IMR-90 (cell line): ENCODE measurements at regions not wholly inside any gene's neighbourhood (a gene's known extent, or its start where the extent isn't known, plus 50 kb on each side); places are given as distances from the start of the nearest gene placed in this dataset.

Experiments
- ATAC-seq: fragments of 200-7000 bp; cut with Tn5 transposase; 2 replicates; pipeline ENCODE4 v1.9.1; 2020; ENCODE audit warnings: low read depth, mild to moderate bottlenecking, moderate library complexity
- BruUV-seq: library from RNA; stranded (reverse); fragments of 400-500 nt; replicated peaks from 2 replicates; lab custom pipeline; 2021; lab: Mats Ljungman, UMichigan
- CTCF ChIA-PET: fragments of 300-600 bp; formaldehyde crosslinking; extraction: SDS; loops from one replicate; lab custom pipeline; 2021; ENCODE audit warnings: antibody characterized with exemption; lab: Yijun Ruan, JAX
- POLR2A ChIA-PET: fragments of 300-600 bp; sonication (Branson Sonifier 250); formaldehyde crosslinking; loops from one replicate; lab custom pipeline; 2022; ENCODE audit warnings: antibody characterized with exemption; ENCODE audit not compliant: unreplicated experiment; lab: Charles Lee
- DNase-seq: peaks from one replicate; pipeline ENCODE4 v3.0.0; 2013
- H2AFZ ChIP-seq: replicated peaks from 2 replicates; pipeline ENCODE3; 2013; ENCODE audit warnings: low read length, mild to moderate bottlenecking; ENCODE audit not compliant: poor library complexity
- H2AK5ac ChIP-seq: 2 replicates; pipeline ENCODE4 v1.6.1; 2013; ENCODE audit warnings: low read depth, low read length, inconsistent platforms
- H2AK9ac ChIP-seq: replicated peaks from 2 replicates; pipeline ENCODE3; 2013; ENCODE audit warnings: mild to moderate bottlenecking, low read depth, low read length, moderate library complexity; ENCODE audit not compliant: poor library complexity
- H2BK120ac ChIP-seq: 2 replicates; pipeline ENCODE4 v1.6.1; 2013; ENCODE audit warnings: low read depth, low read length, inconsistent platforms
- H2BK15ac ChIP-seq: 3 replicates; pipeline ENCODE4 v1.6.1; 2013; ENCODE audit warnings: low read depth, low read length, inconsistent platforms
- H2BK20ac ChIP-seq: 2 replicates; pipeline ENCODE4 v1.6.1; 2013; ENCODE audit warnings: low read depth, mild to moderate bottlenecking, inconsistent platforms, low read length, moderate library complexity
- H2BK5ac ChIP-seq: 2 replicates; pipeline ENCODE4 v1.6.1; 2013; ENCODE audit warnings: mild to moderate bottlenecking, low read depth, low read length, inconsistent platforms; ENCODE audit not compliant: poor library complexity, severe bottlenecking
- H3K14ac ChIP-seq: replicated peaks from 2 replicates; pipeline ENCODE4 v1.6.1; 2013; ENCODE audit warnings: low read depth, low read length, inconsistent platforms
- H3K18ac ChIP-seq: 2 replicates; pipeline ENCODE4 v1.6.1; 2013; ENCODE audit warnings: low read depth, low read length, control low read depth
- H3K23ac ChIP-seq: 2 replicates; pipeline ENCODE4 v1.6.1; 2013; ENCODE audit warnings: low read depth, low read length, inconsistent platforms
- H3K27ac ChIP-seq: 2 replicates; pipeline ENCODE4 v1.5.1; 2013; ENCODE audit warnings: mild to moderate bottlenecking, control low read depth, low read length; ENCODE audit not compliant: insufficient read depth
- H3K27me3 ChIP-seq: 2 replicates; pipeline ENCODE4 v1.6.1; 2013; ENCODE audit warnings: low read length; ENCODE audit not compliant: control insufficient read depth, insufficient read depth
- H3K36me3 ChIP-seq: 2 replicates; pipeline ENCODE4 v1.6.1; 2013; ENCODE audit warnings: low read length, mixed read lengths; ENCODE audit not compliant: control insufficient read depth, insufficient read depth
- H3K4ac ChIP-seq: 2 replicates; pipeline ENCODE4 v1.6.1; 2013; ENCODE audit warnings: low read depth, low read length, inconsistent platforms
- H3K4me1 ChIP-seq: 2 replicates; pipeline ENCODE4 v1.6.1; 2013; ENCODE audit warnings: low read length, mixed read lengths; ENCODE audit not compliant: control insufficient read depth, insufficient read depth
- H3K4me2 ChIP-seq: 2 replicates; pipeline ENCODE4 v1.6.1; 2013; ENCODE audit warnings: low read depth, mild to moderate bottlenecking, control low read depth, low read length, moderate library complexity
- H3K4me3 ChIP-seq: 2 replicates; pipeline ENCODE4 v1.5.1; 2013; ENCODE audit warnings: low read depth, mild to moderate bottlenecking, control low read depth, low read length, moderate library complexity; ENCODE audit not compliant: insufficient read depth
- H3K56ac ChIP-seq: 2 replicates; pipeline ENCODE4 v1.6.1; 2013; ENCODE audit warnings: low read length, inconsistent platforms; ENCODE audit not compliant: insufficient read depth; ENCODE audit errors: extremely low read depth
- H3K79me1 ChIP-seq, 2 experiments: 2 replicates each; pipeline ENCODE4 v1.6.1; 2013; ENCODE audit warnings: low read length in 2 of 2, inconsistent platforms in 1 of 2, low read depth in 1 of 2
- H3K9ac ChIP-seq: 2 replicates; pipeline ENCODE4 v1.6.1; 2013; ENCODE audit warnings: low read depth, low read length, control low read depth
- H3K9me1 ChIP-seq: 2 replicates; pipeline ENCODE4 v1.6.1; 2013; ENCODE audit warnings: low read length, inconsistent platforms; ENCODE audit not compliant: insufficient read depth
- H3K9me3 ChIP-seq: 2 replicates; pipeline ENCODE4 v1.6.1; 2013; ENCODE audit warnings: low read length; ENCODE audit not compliant: control insufficient read depth, insufficient read depth
- H4K20me1 ChIP-seq: 2 replicates; pipeline ENCODE4 v1.6.1; 2013; ENCODE audit warnings: low read length, inconsistent platforms; ENCODE audit not compliant: insufficient read depth
- H4K5ac ChIP-seq: 2 replicates; pipeline ENCODE4 v1.6.1; 2013; ENCODE audit warnings: mild to moderate bottlenecking, low read depth, low read length, control low read depth
- H4K8ac ChIP-seq, 2 experiments: 2 replicates each; pipeline ENCODE4 v1.6.1; 2013; ENCODE audit warnings: low read depth in 2 of 2, low read length in 2 of 2, control low read depth in 1 of 2, inconsistent platforms in 1 of 2
- H4K91ac ChIP-seq: 2 replicates; pipeline ENCODE4 v1.6.1; 2013; ENCODE audit warnings: low read depth, low read length, inconsistent platforms; ENCODE audit not compliant: insufficient read depth
- BHLHE40 ChIP-seq: fragments of 150-350 bp; IDR thresholded peaks from 2 replicates; pipeline ENCODE4 v1.6.1; 2016; ENCODE audit warnings: mild to moderate bottlenecking, low read depth, low read length
- CEBPB ChIP-seq: IDR thresholded peaks from 2 replicates; pipeline ENCODE4 v1.6.1; 2012; ENCODE audit warnings: low read depth, low read length, improper control_type of control experiment
- CHD1 ChIP-seq: IDR thresholded peaks from 2 replicates; pipeline ENCODE4 v1.6.1; 2012; ENCODE audit warnings: low read depth, low read length, improper control_type of control experiment
- FOS ChIP-seq: fragments of 150-350 bp; IDR thresholded peaks from 2 replicates; pipeline ENCODE4 v1.6.1; 2016; ENCODE audit warnings: low read depth, low read length
- MAFK ChIP-seq: IDR thresholded peaks from 2 replicates; pipeline ENCODE4 v1.6.1; 2012; ENCODE audit warnings: low read depth, low read length, improper control_type of control experiment
- MAZ ChIP-seq: IDR thresholded peaks from 2 replicates; pipeline ENCODE4 v1.6.1; 2012; ENCODE audit warnings: low read depth, mild to moderate bottlenecking, low read length, improper control_type of control experiment, moderate library complexity, borderline replicate concordance
- MXI1 ChIP-seq: IDR thresholded peaks from 2 replicates; pipeline ENCODE4 v1.6.1; 2012; ENCODE audit warnings: low read depth, mild to moderate bottlenecking, low read length, moderate library complexity, borderline replicate concordance
- NFE2L2 ChIP-seq: fragments of 150-350 bp; IDR thresholded peaks from 2 replicates; pipeline ENCODE4 v1.6.1; 2016; ENCODE audit warnings: low read depth, mild to moderate bottlenecking, low read length
- POLR2A ChIP-seq: IDR thresholded peaks from 2 replicates; pipeline ENCODE4 v1.6.1; 2012; ENCODE audit warnings: mild to moderate bottlenecking, low read depth, low read length
- RAD21 ChIP-seq: IDR thresholded peaks from 2 replicates; pipeline ENCODE4 v1.6.1; 2012; ENCODE audit warnings: low read length, improper control_type of control experiment
- RCOR1 ChIP-seq: IDR thresholded peaks from 2 replicates; pipeline ENCODE4 v1.6.1; 2012; ENCODE audit warnings: mild to moderate bottlenecking, low read length, improper control_type of control experiment; ENCODE audit not compliant: insufficient replicate concordance
- RFX5 ChIP-seq: IDR thresholded peaks from 2 replicates; pipeline ENCODE4 v1.8.0; 2012; ENCODE audit warnings: low read depth, mild to moderate bottlenecking, low read length, moderate library complexity
- SMC3 ChIP-seq: fragments of 150-350 bp; IDR thresholded peaks from 2 replicates; pipeline ENCODE4 v1.6.1; 2016; ENCODE audit warnings: low read depth, mild to moderate bottlenecking, antibody characterized with exemption, low read length, moderate library complexity
- WGBS, 2 experiments: methylation state at CpG; one replicate each; pipeline versions ENCODE4 v1.1.5 to v1.1.7; 2013; ENCODE audit warnings: missing lambda C conversion rate in 2 of 2; ENCODE audit not compliant: insufficient read length in 1 of 2; ENCODE audit errors: extremely low coverage in 2 of 2; 5-methylcytosine and 5-hydroxymethylcytosine counted together
- dilution Hi-C: fragments of 300-500 bp; cut with HindIII; formaldehyde crosslinking; loops from one replicate; pipeline ENCODE4 v1.14.3; 2018; ENCODE audit warnings: low sequenced_read_pairs; ENCODE audit not compliant: unreplicated experiment
- in situ Hi-C: fragments of 300-500 bp; cut with MboI; formaldehyde crosslinking; loops from 3 replicates; pipeline ENCODE4 v1.14.3; 2019; ENCODE audit warnings: low sequenced_read_pairs, inconsistent platforms, mixed read lengths
- intact Hi-C: fragments of 100-400 bp; cut with micrococcal nuclease; formaldehyde crosslinking; loops from 2 replicates; pipeline ENCODE4 v1.10.0; 2022
- TF ChIP-seq, protein P1 (sequence below): fragments of 150-350 bp; IDR thresholded peaks from 2 replicates; pipeline ENCODE4 v1.6.1; 2016; ENCODE audit warnings: low read depth, mild to moderate bottlenecking, low read length, moderate library complexity, borderline replicate concordance
- TF ChIP-seq, protein P2 (sequence below): conservative IDR thresholded peaks from 2 replicates; pipeline ENCODE4 v1.5.1; 2012; ENCODE audit warnings: mild to moderate bottlenecking, low read depth, low read length, improper control_type of control experiment
- TF ChIP-seq, protein P3 (sequence below): fragments of 150-350 bp; IDR thresholded peaks from 2 replicates; pipeline ENCODE4 v1.6.1; 2017; ENCODE audit warnings: mild to moderate bottlenecking, antibody characterized with exemption, low read length, low read depth

DNA sequence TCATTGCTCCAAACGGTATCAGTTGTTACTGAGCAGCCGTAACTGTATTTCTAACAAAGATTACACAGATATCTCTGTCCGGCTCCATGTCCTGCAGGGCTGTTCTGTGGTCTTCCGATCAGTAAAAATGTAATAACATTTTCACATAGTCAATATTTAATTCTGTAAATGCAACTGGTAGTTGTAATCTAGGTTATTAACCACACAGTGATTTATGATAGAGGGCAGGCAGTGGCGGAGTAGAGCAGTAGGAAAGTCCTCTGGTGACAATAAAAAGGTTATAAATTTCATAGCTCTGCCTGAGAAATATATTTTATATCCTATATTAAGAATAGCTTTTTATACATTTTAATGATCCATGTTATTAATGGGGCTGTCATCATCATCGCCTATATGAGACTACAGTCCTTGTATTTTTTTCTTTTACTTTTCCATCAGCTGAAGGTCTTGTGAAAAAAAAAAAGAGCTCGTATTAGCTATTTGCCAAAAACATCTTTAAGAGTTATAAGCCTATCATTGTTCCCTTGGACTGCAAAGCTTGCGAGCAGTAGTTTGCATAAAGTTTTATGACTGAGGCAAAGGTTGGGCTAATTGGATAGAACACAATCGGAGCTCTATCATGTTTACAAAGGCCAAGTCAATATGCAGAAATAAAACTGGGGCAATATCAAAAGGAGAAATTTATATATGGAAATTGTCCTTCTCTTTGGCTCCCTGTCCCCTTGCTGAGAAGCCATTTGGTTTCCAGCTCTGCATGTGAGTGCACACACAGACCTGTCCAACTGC lies 648.0 kb downstream of the IRX1 start:
- Histone ChIP-seq H4K91ac (no peak overlapping the region), H3K36me3 (no peaks in the 10 kb centered on the region), H3K23ac (no peak overlapping the region), H3K4ac (no peak overlapping the region), H2BK15ac (no peak overlapping the region), H2AFZ (no peak overlapping the region), H4K8ac (no peak overlapping the region), H2BK20ac (no peak overlapping the region), H3K27me3 (no peaks in the 10 kb centered on the region), H3K14ac (no peak overlapping the region), H3K79me1 (no peaks in the 10 kb centered on the region), H3K4me1 (no peaks in the 10 kb centered on the region), H3K9me3 (peaks cover 15% of the 10 kb centered on the region), H3K9ac (no peak overlapping the region), H3K27ac (no peak overlapping the region), H2AK9ac (no peak overlapping the region), H3K56ac (no peak overlapping the region), H4K5ac (no peak overlapping the region), H3K4me2 (no peak overlapping the region), H3K4me3 (no peak overlapping the region), H3K9me1 (no peaks in the 10 kb centered on the region), H2BK5ac (no peak overlapping the region), H3K18ac (no peak overlapping the region), H2BK120ac (no peak overlapping the region), H4K20me1 (no peaks in the 10 kb centered on the region), H2AK5ac (no peak overlapping the region)
- no TSS peak for BruUV-seq
- ChIA-PET CTCF (interaction anchor here (0.6 kb wide), 1 partner anchor 636 kb away, joined by 3 read pairs; no protein-coding TSS in a partner anchor), POLR2A (no interaction called here)
- ATAC-seq = no peak
- intact Hi-C loops (no loop called here), in situ Hi-C loops (no loop called here), dilution Hi-C loops (no loop called here)
- no peak for DNase-seq
- no CpG with 5 or more reads among the region's 9 CpGs for WGBS, 2 experiments
- TF ChIP-seq SMC3 = no peak
- no peak for TF ChIP-seq RFX5
- TF ChIP-seq MXI1 = no peak
- no peak for TF ChIP-seq MAZ
- TF ChIP-seq CHD1 = no peak
- TF ChIP-seq CEBPB = no peak
- TF ChIP-seq POLR2A = no peak
- no peak for TF ChIP-seq RAD21
- TF ChIP-seq, protein P1, sequence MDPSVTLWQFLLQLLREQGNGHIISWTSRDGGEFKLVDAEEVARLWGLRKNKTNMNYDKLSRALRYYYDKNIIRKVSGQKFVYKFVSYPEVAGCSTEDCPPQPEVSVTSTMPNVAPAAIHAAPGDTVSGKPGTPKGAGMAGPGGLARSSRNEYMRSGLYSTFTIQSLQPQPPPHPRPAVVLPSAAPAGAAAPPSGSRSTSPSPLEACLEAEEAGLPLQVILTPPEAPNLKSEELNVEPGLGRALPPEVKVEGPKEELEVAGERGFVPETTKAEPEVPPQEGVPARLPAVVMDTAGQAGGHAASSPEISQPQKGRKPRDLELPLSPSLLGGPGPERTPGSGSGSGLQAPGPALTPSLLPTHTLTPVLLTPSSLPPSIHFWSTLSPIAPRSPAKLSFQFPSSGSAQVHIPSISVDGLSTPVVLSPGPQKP = no peak
- TF ChIP-seq, protein P2, sequence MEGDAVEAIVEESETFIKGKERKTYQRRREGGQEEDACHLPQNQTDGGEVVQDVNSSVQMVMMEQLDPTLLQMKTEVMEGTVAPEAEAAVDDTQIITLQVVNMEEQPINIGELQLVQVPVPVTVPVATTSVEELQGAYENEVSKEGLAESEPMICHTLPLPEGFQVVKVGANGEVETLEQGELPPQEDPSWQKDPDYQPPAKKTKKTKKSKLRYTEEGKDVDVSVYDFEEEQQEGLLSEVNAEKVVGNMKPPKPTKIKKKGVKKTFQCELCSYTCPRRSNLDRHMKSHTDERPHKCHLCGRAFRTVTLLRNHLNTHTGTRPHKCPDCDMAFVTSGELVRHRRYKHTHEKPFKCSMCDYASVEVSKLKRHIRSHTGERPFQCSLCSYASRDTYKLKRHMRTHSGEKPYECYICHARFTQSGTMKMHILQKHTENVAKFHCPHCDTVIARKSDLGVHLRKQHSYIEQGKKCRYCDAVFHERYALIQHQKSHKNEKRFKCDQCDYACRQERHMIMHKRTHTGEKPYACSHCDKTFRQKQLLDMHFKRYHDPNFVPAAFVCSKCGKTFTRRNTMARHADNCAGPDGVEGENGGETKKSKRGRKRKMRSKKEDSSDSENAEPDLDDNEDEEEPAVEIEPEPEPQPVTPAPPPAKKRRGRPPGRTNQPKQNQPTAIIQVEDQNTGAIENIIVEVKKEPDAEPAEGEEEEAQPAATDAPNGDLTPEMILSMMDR = no peak
- no peak for TF ChIP-seq NFE2L2
- TF ChIP-seq FOS = no peak
- TF ChIP-seq BHLHE40 = no peak
- TF ChIP-seq, protein P3, sequence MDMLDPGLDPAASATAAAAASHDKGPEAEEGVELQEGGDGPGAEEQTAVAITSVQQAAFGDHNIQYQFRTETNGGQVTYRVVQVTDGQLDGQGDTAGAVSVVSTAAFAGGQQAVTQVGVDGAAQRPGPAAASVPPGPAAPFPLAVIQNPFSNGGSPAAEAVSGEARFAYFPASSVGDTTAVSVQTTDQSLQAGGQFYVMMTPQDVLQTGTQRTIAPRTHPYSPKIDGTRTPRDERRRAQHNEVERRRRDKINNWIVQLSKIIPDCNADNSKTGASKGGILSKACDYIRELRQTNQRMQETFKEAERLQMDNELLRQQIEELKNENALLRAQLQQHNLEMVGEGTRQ = no peak
- TF ChIP-seq MAFK = no peak
- no peak for TF ChIP-seq RCOR1
